Mesendoderm (in vitro differentiated cells): ENCODE measurements at regions not wholly inside any gene's neighbourhood (a gene's known extent, or its start where the extent isn't known, plus 50 kb on each side); places are given as distances from the start of the nearest gene placed in this dataset.
"Not testable (repeated sequence)": the region's sequence is repeated elsewhere in the genome, so short reads cannot be mapped to it uniquely, and the experiment has no call there.

ENCODE experiments used
- DNase-seq: peaks from one replicate; pipeline ENCODE4 v3.0.0; 2013
- H2AK5ac ChIP-seq: 2 replicates; pipeline ENCODE4 v1.6.1; 2013; ENCODE audit warnings: low read length, inconsistent platforms
- H2BK120ac ChIP-seq: 2 replicates; pipeline ENCODE4 v1.6.1; 2013; ENCODE audit warnings: low read depth, mild to moderate bottlenecking, low read length, moderate library complexity, mixed read lengths
- H2BK15ac ChIP-seq: replicated peaks from 2 replicates; pipeline ENCODE4 v1.6.1; 2013; ENCODE audit warnings: low read depth, mild to moderate bottlenecking, moderate library complexity
- H2BK5ac ChIP-seq: 2 replicates; pipeline ENCODE4 v1.6.1; 2013; ENCODE audit warnings: low read length, inconsistent platforms
- H3K18ac ChIP-seq: 2 replicates; pipeline ENCODE4 v1.6.1; 2013; ENCODE audit warnings: mild to moderate bottlenecking, low read length, mixed read lengths
- H3K23ac ChIP-seq: one replicate; pipeline ENCODE4 v1.6.1; 2013; ENCODE audit warnings: low read length
- H3K27ac ChIP-seq: 2 replicates; pipeline ENCODE4 v1.5.1; 2013; ENCODE audit warnings: low read depth, mild to moderate bottlenecking, inconsistent platforms, low read length, moderate library complexity
- H3K27me3 ChIP-seq: 2 replicates; pipeline ENCODE4 v1.6.1; 2013; ENCODE audit warnings: low read length, control low read depth, mild to moderate bottlenecking, inconsistent platforms; ENCODE audit not compliant: insufficient read depth, poor library complexity
- H3K36me3 ChIP-seq: 2 replicates; pipeline ENCODE4 v1.6.1; 2013; ENCODE audit warnings: low read length, inconsistent platforms; ENCODE audit not compliant: control insufficient read depth, insufficient read depth
- H3K4ac ChIP-seq: one replicate; pipeline ENCODE4 v1.6.1; 2013; ENCODE audit warnings: low read depth, mild to moderate bottlenecking, low read length, moderate library complexity
- H3K4me1 ChIP-seq: 2 replicates; pipeline ENCODE4 v1.6.1; 2013; ENCODE audit warnings: low read depth, low read length, inconsistent platforms; ENCODE audit not compliant: control insufficient read depth
- H3K4me2 ChIP-seq: 2 replicates; pipeline ENCODE4 v1.6.1; 2013; ENCODE audit warnings: low read length
- H3K4me3 ChIP-seq: 2 replicates; pipeline ENCODE4 v1.5.1; 2013; ENCODE audit warnings: mild to moderate bottlenecking, low read length
- H3K56ac ChIP-seq: one replicate; pipeline ENCODE4 v1.6.1; 2013; ENCODE audit warnings: low read length
- H3K79me1 ChIP-seq: 2 replicates; pipeline ENCODE4 v1.6.1; 2013; ENCODE audit warnings: low read length, inconsistent platforms
- H3K79me2 ChIP-seq: 2 replicates; pipeline ENCODE4 v1.6.1; 2013; ENCODE audit warnings: mild to moderate bottlenecking, low read length; ENCODE audit not compliant: control insufficient read depth, insufficient read depth
- H3K9ac ChIP-seq: 2 replicates; pipeline ENCODE4 v1.6.1; 2013; ENCODE audit warnings: low read length, inconsistent platforms
- H4K5ac ChIP-seq: one replicate; pipeline ENCODE4 v1.6.1; 2013; ENCODE audit warnings: low read length
- H4K8ac ChIP-seq: one replicate; pipeline ENCODE4 v1.6.1; 2013; ENCODE audit warnings: low read depth, mild to moderate bottlenecking, control low read depth, low read length, moderate library complexity
- WGBS: extraction: QIAGEN DNeasy Blood & Tissue Kit; methylation state at CpG from one replicate; pipeline ENCODE4 v1.1.7; 2013; ENCODE audit warnings: low lambda C conversion rate, missing lambda C conversion rate; ENCODE audit not compliant: insufficient coverage; ENCODE audit errors: extremely low coverage; 5-methylcytosine and 5-hydroxymethylcytosine counted together

DNA sequence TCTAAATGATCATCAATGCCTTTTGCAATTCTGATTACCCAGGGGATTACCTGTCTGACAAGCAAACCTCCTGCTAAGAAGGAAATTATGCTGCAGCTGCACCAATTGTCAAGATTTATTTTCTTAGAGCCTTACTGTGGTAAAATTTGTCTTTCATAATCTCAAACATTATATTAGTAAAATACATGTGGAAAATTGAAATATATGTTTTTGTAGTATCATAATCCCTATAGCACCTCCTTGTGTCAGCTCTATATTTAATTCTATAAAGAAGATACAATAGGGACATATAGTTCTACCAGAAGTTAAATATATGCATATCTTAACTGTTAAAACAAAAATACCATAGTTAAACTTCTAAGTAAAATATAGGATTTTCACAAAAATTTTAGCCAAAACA, 655.6 kb upstream of the PCDH10 start:
- H3K4me3 ChIP-seq: no peak overlapping the region
- H3K4me1 ChIP-seq: peaks cover 2% of the 10 kb centered on the region
- H3K4ac ChIP-seq: no peak overlapping the region
- H4K8ac ChIP-seq: no peak overlapping the region
- no peak overlapping the region for H3K9ac ChIP-seq
- H3K56ac ChIP-seq: no peak overlapping the region
- H2BK120ac ChIP-seq: no peak overlapping the region
- H2AK5ac ChIP-seq: no peak overlapping the region
- H4K5ac ChIP-seq: no peak overlapping the region
- H3K79me2 ChIP-seq: no peaks in the 10 kb centered on the region
- no peaks in the 10 kb centered on the region for H3K36me3 ChIP-seq
- no peak overlapping the region for H3K18ac ChIP-seq
- H3K4me2 ChIP-seq: no peak overlapping the region
- H2BK5ac ChIP-seq: no peak overlapping the region
- H3K27ac ChIP-seq: no peak overlapping the region
- H3K23ac ChIP-seq: no peak overlapping the region
- H3K79me1 ChIP-seq: no peaks in the 10 kb centered on the region
- DNase-seq: peak; percentile 14
- H3K27me3 ChIP-seq: no peaks in the 10 kb centered on the region
- no peak overlapping the region for H2BK15ac ChIP-seq

DNA sequence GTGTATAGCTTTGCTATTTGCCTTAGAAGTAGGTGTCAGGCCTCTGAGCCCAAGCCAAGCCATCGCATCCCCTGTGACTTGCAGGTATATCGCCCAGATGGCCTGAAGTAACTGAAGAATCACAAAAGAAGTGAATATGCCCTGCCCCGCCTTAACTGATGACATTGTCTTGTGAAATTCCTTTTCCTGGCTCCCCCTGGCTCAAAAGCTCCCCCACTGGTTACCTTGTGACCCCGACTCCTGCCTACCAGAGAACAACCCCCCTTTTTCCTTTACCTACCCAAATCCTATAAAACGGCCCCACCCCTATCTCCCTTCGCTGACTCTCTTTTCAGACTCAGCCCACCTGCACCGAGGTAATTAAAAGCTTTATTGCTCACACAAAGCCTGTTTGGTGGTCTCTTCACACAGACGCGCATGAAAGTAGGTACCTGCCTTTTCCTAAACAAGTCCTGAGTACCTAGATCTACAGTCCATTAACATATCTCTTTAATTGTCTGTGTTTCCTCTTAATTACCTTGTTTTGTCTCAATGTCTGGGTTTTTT, 653.8 kb upstream of the PCDH10 start:
- H3K4me1 ChIP-seq, H3K27me3 ChIP-seq, H3K36me3 ChIP-seq, H2AK5ac ChIP-seq, H3K4ac ChIP-seq, H3K9ac ChIP-seq, H3K18ac ChIP-seq, H3K79me2 ChIP-seq, H3K4me2 ChIP-seq, H4K8ac ChIP-seq, H3K4me3 ChIP-seq, H3K23ac ChIP-seq, H4K5ac ChIP-seq, H3K79me1 ChIP-seq, H2BK5ac ChIP-seq, H2BK15ac ChIP-seq: not testable (repeated sequence)
- peak overlapping the region; percentile 28 for H2BK120ac ChIP-seq
- H3K27ac ChIP-seq: peak overlapping the region; percentile 54
- H3K56ac ChIP-seq: peak overlapping the region; percentile 27
- WGBS: no CpG with 5 or more reads among the region's 9 CpGs
- DNase-seq: peak; percentile 76

DNA sequence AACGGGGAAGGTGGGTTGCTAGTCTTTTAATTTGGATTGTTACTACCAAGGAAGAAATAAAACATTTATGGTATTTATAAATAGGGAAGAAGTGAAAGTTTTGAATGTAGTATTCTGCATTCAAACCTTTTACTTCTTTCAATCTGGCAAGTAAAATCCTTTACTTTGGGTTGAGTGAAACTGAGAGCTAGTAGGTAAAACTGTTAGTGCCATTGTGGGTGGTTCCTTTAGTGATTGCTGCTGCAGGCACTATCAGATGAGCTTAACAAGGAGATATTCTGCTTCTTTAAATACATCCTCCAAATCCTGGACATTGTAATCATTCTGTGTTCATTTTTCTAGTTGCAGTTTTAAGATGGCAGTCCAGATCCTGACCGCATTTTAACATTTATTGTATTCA, 650.9 kb upstream of the PCDH10 start:
- no CpG with 5 or more reads among the region's 2 CpGs for WGBS
- Histone ChIP-seq H3K9ac (no peak overlapping the region), H2BK5ac (no peak overlapping the region), H3K27me3 (no peaks in the 10 kb centered on the region), H3K4me2 (no peak overlapping the region), H3K56ac (no peak overlapping the region), H4K8ac (no peak overlapping the region), H3K79me1 (no peaks in the 10 kb centered on the region), H3K4me1 (peaks cover 2% of the 10 kb centered on the region), H3K4me3 (no peak overlapping the region), H3K79me2 (no peaks in the 10 kb centered on the region), H3K36me3 (no peaks in the 10 kb centered on the region), H3K23ac (no peak overlapping the region), H2BK120ac (no peak overlapping the region), H3K18ac (no peak overlapping the region), H3K4ac (no peak overlapping the region), H4K5ac (no peak overlapping the region), H2BK15ac (no peak overlapping the region), H3K27ac (no peak overlapping the region), H2AK5ac (no peak overlapping the region)
- no peak for DNase-seq

DNA sequence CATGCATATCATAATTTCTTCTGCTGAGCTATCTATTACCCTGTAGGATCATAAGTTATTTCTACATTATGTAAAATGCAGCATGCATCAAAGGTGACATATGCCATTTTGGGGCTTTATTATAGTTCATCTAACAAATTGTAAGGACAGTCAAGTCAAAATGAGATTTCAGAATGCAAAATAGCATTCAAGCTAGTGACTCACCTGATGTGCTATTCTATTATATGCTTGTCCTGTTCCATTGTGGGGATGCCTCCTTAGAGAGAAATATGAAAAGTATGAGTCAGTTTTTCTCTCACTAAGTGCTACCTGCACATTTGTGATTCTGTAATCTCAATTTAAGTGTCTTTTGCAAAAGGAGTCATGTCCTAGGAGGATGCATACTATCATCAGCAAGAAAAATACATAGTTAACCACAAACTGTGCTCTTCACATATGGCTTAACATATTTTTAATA, 647.0 kb upstream of the PCDH10 start:
- Histone ChIP-seq H3K9ac (no peak overlapping the region), H3K4ac (no peak overlapping the region), H3K27me3 (no peaks in the 10 kb centered on the region), H3K79me1 (no peaks in the 10 kb centered on the region), H3K4me3 (no peak overlapping the region), H3K23ac (no peak overlapping the region), H3K4me1 (no peaks in the 10 kb centered on the region), H2BK15ac (no peak overlapping the region), H3K36me3 (no peaks in the 10 kb centered on the region), H3K56ac (no peak overlapping the region), H3K4me2 (no peak overlapping the region), H3K27ac (no peak overlapping the region), H3K79me2 (no peaks in the 10 kb centered on the region), H2BK120ac (no peak overlapping the region), H2AK5ac (no peak overlapping the region), H2BK5ac (no peak overlapping the region), H4K5ac (no peak overlapping the region), H4K8ac (no peak overlapping the region), H3K18ac (no peak overlapping the region)
- DNase-seq: no peak

DNA sequence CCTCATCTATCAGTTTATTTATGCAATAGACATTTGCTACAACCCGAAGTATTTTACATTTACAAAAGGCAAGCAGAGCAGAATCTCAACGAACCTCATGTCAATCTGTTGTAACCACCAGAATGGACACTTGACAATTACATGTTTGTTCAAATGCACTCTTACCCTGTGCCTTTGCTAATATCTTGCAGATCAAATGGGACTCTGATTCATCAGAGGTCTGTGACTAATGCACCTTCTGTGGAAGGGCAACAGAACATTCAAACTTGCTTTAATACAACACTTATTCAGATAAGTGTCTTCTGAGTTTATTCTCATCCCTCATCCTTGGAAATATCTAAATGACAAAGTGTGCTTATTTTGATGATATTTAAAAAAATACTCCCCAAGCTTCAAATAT, 644.7 kb upstream of the PCDH10 start:
- Histone ChIP-seq H3K9ac (no peak overlapping the region), H4K5ac (no peak overlapping the region), H3K36me3 (no peaks in the 10 kb centered on the region), H2BK15ac (no peak overlapping the region), H3K4me3 (no peak overlapping the region), H3K56ac (no peak overlapping the region), H2BK5ac (no peak overlapping the region), H3K27me3 (no peaks in the 10 kb centered on the region), H2AK5ac (no peak overlapping the region), H3K4me2 (no peak overlapping the region), H3K4me1 (no peaks in the 10 kb centered on the region), H3K27ac (no peak overlapping the region), H4K8ac (no peak overlapping the region), H3K4ac (no peak overlapping the region), H3K79me1 (no peaks in the 10 kb centered on the region), H3K18ac (no peak overlapping the region), H3K23ac (no peak overlapping the region), H2BK120ac (no peak overlapping the region), H3K79me2 (no peaks in the 10 kb centered on the region)
- no CpG with 5 or more reads among the region's 2 CpGs for WGBS
- DNase-seq: no peak

DNA sequence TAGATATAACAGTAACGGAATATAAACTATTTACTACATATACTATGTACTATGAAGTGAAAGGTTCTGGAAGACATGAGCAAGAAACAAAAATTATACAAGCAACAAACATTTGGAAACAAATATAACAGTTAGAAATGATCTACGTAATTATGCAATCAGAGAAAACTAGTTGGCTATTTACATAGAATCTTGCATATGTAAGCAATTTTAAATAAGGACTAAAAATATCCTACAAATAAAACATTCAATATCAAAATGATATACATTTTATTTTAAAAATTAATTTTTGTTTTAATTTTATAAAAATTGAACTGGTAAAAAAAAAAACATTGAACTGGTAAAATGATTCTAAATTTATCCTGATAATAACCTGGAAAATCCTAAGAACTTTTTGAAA, 642.5 kb upstream of the PCDH10 start:
- no CpG with 5 or more reads among the region's 2 CpGs for WGBS
- no peaks in the 10 kb centered on the region for H3K36me3 ChIP-seq

More for the DNA sequence above, 642.5 kb upstream of the PCDH10 start:
- no peak overlapping the region for H4K5ac ChIP-seq
- H3K56ac ChIP-seq: no peak overlapping the region
- no peak overlapping the region for H3K4me2 ChIP-seq
- H4K8ac ChIP-seq: no peak overlapping the region
- H3K4ac ChIP-seq: no peak overlapping the region
- no peaks in the 10 kb centered on the region for H3K27me3 ChIP-seq
- no peak overlapping the region for H3K23ac ChIP-seq
- no peak overlapping the region for H2AK5ac ChIP-seq
- no peak overlapping the region for H2BK15ac ChIP-seq
- no peak overlapping the region for H2BK5ac ChIP-seq
- no peak overlapping the region for H3K4me3 ChIP-seq
- DNase-seq: no peak
- no peaks in the 10 kb centered on the region for H3K79me2 ChIP-seq
- no peak overlapping the region for H3K18ac ChIP-seq
- no peak overlapping the region for H2BK120ac ChIP-seq
- no peaks in the 10 kb centered on the region for H3K4me1 ChIP-seq
- H3K9ac ChIP-seq: no peak overlapping the region
- H3K79me1 ChIP-seq: no peaks in the 10 kb centered on the region
- no peak overlapping the region for H3K27ac ChIP-seq
